BE2C (cell line): ENCODE measurements at regions not wholly inside any gene's neighbourhood (a gene's known extent, or its start where the extent isn't known, plus 50 kb on each side); places are given as distances from the start of the nearest gene placed in this dataset.

Experiments used
- DNase-seq: peaks from one replicate; pipeline ENCODE4 v3.0.0-alpha.2; 2020
- H3K27me3 ChIP-seq: fragments of 250-450 bp; sonication (Bioruptor Pico); 2 replicates; pipeline ENCODE4 v1.5.1; 2020; ENCODE audit warnings: mild to moderate bottlenecking
- H3K36me3 ChIP-seq: fragments of 250-450 bp; sonication (Bioruptor Pico); 2 replicates; pipeline ENCODE4 v1.5.1; 2020; ENCODE audit warnings: mild to moderate bottlenecking
- H3K4me1 ChIP-seq: fragments of 250-450 bp; sonication (Bioruptor Pico); 2 replicates; pipeline ENCODE4 v1.5.1; 2020
- H3K4me3 ChIP-seq: 2 replicates; pipeline ENCODE4 v1.5.1; 2011; ENCODE audit warnings: low read depth, low read length
- H3K9me3 ChIP-seq: fragments of 250-450 bp; sonication (Bioruptor Pico); 2 replicates; pipeline ENCODE4 v1.5.1; 2020
- TF ChIP-seq, protein P1 (sequence below): IDR thresholded peaks from 2 replicates; pipeline ENCODE4 v1.5.1; 2012; ENCODE audit warnings: mild to moderate bottlenecking, low read depth, low read length

DNA sequence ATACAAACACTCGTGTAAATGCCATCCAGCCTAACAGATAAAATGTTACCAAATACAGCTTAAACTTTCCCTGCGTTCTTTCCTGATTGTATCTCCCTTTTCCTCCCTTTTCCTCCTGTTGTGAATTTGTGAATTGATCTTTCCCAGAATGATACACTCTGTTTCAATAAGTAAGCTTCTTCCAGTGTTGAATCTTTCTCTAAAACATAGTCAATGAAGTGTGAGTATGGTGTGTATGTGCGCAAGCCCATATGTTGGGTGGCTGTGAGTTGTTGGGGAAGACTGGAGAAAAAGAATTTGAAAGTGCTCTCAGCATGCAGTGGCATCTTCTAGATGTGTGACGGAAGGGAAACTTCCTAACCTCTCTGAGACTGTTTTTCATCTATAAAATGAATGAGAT lies 143.1 kb upstream of the KLF4 start:
- Histone ChIP-seq H3K9me3 (no peaks in the 10 kb centered on the region), H3K4me1 (no peaks in the 10 kb centered on the region), H3K36me3 (no peaks in the 10 kb centered on the region), H3K27me3 (no peaks in the 10 kb centered on the region), H3K4me3 (no peak overlapping the region)
- TF ChIP-seq, protein P1, sequence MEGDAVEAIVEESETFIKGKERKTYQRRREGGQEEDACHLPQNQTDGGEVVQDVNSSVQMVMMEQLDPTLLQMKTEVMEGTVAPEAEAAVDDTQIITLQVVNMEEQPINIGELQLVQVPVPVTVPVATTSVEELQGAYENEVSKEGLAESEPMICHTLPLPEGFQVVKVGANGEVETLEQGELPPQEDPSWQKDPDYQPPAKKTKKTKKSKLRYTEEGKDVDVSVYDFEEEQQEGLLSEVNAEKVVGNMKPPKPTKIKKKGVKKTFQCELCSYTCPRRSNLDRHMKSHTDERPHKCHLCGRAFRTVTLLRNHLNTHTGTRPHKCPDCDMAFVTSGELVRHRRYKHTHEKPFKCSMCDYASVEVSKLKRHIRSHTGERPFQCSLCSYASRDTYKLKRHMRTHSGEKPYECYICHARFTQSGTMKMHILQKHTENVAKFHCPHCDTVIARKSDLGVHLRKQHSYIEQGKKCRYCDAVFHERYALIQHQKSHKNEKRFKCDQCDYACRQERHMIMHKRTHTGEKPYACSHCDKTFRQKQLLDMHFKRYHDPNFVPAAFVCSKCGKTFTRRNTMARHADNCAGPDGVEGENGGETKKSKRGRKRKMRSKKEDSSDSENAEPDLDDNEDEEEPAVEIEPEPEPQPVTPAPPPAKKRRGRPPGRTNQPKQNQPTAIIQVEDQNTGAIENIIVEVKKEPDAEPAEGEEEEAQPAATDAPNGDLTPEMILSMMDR = no peak
- no peak for DNase-seq

DNA sequence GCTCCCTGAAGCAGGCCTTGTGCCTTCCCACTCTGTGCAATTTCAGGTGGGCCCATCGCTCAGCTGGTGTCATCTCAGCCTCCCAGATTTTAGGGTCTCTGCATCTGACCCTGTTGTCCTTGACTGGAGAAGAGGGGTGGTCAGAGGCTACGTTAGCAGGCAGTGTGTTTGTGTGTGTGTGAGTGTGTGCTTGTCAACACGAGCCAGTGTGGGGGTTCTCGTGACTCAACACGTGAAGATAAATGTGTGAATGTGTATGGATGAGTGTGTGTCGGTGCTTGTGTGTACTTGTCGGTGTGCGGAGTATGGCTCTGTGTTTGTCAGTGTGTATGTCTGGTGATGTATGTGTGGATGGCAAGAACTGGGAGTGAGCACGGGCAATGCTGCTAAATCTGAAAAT lies 142.6 kb upstream of the KLF4 start:
- no peaks in the 10 kb centered on the region for H3K4me1 ChIP-seq
- DNase-seq = no peak
- H3K4me3 ChIP-seq = no peak overlapping the region
- H3K9me3 ChIP-seq = no peaks in the 10 kb centered on the region
- TF ChIP-seq, protein P1 = no peak
- H3K27me3 ChIP-seq = no peaks in the 10 kb centered on the region
- no peaks in the 10 kb centered on the region for H3K36me3 ChIP-seq

DNA sequence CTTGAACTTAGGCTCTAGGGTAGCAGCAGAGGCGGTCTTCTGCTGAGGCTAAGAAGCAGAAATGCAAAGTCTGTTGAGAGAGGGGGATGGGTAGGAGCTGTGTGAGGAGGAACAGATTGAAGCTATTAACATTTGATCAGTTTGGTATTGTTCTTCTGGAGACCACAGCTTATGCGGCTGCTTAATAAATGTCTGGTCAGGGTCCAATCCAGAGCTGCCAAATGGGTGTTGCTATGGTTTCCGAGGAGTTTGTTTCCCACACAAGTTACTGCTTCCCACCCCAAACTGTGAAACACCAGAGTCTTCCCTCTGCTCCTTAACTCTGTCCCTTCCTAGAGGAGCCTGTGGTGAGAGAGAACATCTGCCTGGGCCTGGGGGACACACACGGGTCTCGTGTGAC lies 142.2 kb upstream of the KLF4 start:
- TF ChIP-seq, protein P1 = no peak
- no peaks in the 10 kb centered on the region for H3K9me3 ChIP-seq

DNA sequence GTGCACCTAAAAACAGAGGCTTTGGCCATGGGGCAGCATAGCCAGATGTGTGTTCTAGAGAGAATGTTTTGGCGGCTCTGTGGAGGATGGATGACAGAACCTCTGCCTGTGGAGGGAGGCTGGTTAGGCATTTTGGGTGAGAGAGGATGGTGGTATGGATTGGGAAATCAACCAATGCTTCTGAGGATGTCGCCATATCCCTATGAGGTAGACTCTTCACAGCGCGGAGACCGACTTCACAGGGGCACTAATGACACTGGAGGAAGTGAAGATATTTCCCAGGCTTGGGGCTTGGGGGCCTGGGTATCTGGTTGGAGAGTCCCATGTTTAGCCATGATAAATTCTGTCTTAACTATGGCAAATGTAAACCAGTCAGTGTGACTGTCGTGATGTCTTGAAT lies 140.6 kb upstream of the KLF4 start:
- DNase-seq = no peak
- Histone ChIP-seq H3K27me3 (no peaks in the 10 kb centered on the region), H3K36me3 (no peaks in the 10 kb centered on the region), H3K4me3 (no peak overlapping the region), H3K4me1 (no peaks in the 10 kb centered on the region), H3K9me3 (no peaks in the 10 kb centered on the region)
- TF ChIP-seq, protein P1 = no peak

More for the DNA sequence above, 142.2 kb upstream of the KLF4 start:
- Histone ChIP-seq H3K4me1 (no peaks in the 10 kb centered on the region), H3K36me3 (no peaks in the 10 kb centered on the region), H3K4me3 (no peak overlapping the region), H3K27me3 (no peaks in the 10 kb centered on the region)
- DNase-seq = no peak

DNA sequence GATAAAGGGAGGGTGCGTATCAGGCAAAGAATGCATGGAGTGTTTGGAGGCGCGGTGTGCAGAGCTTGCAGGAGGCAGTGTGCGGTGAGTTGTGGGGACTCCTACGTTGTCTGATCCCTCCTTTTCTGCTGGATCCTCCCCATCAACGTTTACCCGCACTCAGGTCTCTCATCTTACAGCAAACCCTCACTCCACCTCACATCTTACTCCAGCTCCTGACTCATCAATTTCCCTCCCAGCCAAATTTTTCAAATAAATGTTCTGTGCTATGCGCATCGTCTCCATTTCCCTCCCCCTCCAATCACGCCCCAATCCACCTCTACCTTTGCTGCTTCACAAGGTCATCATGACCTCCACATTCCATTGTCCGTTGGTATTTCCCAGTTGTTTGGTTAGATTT lies 138.9 kb upstream of the KLF4 start:
- Histone ChIP-seq H3K4me3 (no peak overlapping the region), H3K36me3 (no peaks in the 10 kb centered on the region), H3K4me1 (no peaks in the 10 kb centered on the region), H3K27me3 (no peaks in the 10 kb centered on the region), H3K9me3 (no peaks in the 10 kb centered on the region)
- no peak for DNase-seq
- TF ChIP-seq, protein P1 = no peak

DNA sequence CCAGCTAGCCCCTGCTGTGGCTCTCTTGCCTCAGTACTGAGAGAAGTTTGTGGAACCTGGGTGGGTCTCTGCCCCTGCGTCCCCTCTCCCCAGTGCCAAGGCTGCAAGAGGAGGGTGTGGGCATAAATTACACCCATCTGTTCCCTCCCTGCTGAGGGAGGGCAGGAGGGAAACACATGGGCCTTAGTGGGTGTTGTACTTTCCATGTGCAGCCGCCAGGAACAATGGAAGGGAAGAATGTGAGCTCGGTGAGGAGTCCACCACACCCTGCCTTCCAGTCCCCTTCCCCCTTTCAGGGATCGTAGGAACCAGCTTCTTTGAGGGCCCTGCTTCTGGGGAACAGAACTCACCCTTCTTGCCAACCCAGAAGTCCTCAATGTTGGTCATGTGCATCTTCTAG lies 138.2 kb upstream of the KLF4 start:
- no peaks in the 10 kb centered on the region for H3K9me3 ChIP-seq
- H3K4me3 ChIP-seq = no peak overlapping the region
- no peak for DNase-seq
- TF ChIP-seq, protein P1 = no peak
- H3K27me3 ChIP-seq = no peaks in the 10 kb centered on the region
- H3K36me3 ChIP-seq = no peaks in the 10 kb centered on the region
- H3K4me1 ChIP-seq = no peaks in the 10 kb centered on the region
